HS-5 (cell line): ENCODE measurements at regions not wholly inside any gene's neighbourhood (a gene's known extent, or its start where the extent isn't known, plus 50 kb on each side); places are given as distances from the start of the nearest gene placed in this dataset.
"Not testable (repeated sequence)": the region's sequence is repeated elsewhere in the genome, so short reads cannot be mapped to it uniquely, and the experiment has no call there.

Experiments
- DNase-seq: peaks from one replicate; pipeline ENCODE4 v3.0.0-alpha.2; 2012; ENCODE audit warnings: low read depth

- DNase-seq = no peak
Measured at GRCh38 chr7:12827920-12828319, 140.5 kb downstream of the ARL4A start.

- DNase-seq = no peak
Measured at GRCh38 chr7:12831024-12831423, 143.6 kb downstream of the ARL4A start.

- DNase-seq = no peak
Measured at GRCh38 chr7:12833829-12834228, 146.4 kb downstream of the ARL4A start.

GRCh38 chr7:12834782-12835181, 147.3 kb downstream of the ARL4A start:
- no peak for DNase-seq

GRCh38 chr7:12839508-12840153, 152.2 kb downstream of the ARL4A start:
- DNase-seq = no peak

- not testable (repeated sequence) for DNase-seq
Measured at GRCh38 chr7:12844732-12845131, 157.3 kb downstream of the ARL4A start.

- DNase-seq = no peak
Measured at GRCh38 chr7:12847001-12847400, 159.6 kb downstream of the ARL4A start.

- no peak for DNase-seq
Measured at GRCh38 chr7:12851142-12851541, 163.7 kb downstream of the ARL4A start.

GRCh38 chr7:12851841-12852240, 164.4 kb downstream of the ARL4A start:
- DNase-seq = peak; percentile 35

- no peak for DNase-seq
Measured at GRCh38 chr7:12855036-12855435, 167.6 kb downstream of the ARL4A start.

- no peak for DNase-seq
Measured at GRCh38 chr7:12859761-12860160, 172.3 kb downstream of the ARL4A start.

- DNase-seq = no peak
Measured at GRCh38 chr7:12861070-12861469, 173.6 kb downstream of the ARL4A start.

- no peak for DNase-seq
Measured at GRCh38 chr7:12862146-12862545, 174.7 kb downstream of the ARL4A start.

- DNase-seq = no peak
Measured at GRCh38 chr7:12864470-12865046, 177.1 kb downstream of the ARL4A start.

GRCh38 chr7:12865593-12865992, 178.2 kb downstream of the ARL4A start:
- DNase-seq = no peak

GRCh38 chr7:12866207-12866606, 178.8 kb downstream of the ARL4A start:
- DNase-seq = no peak

- no peak for DNase-seq
Measured at GRCh38 chr7:12868027-12868426, 180.6 kb downstream of the ARL4A start.

- DNase-seq = no peak
Measured at GRCh38 chr7:12870219-12870618, 182.8 kb downstream of the ARL4A start.

GRCh38 chr7:12872487-12872886, 185.1 kb downstream of the ARL4A start:
- DNase-seq = no peak

GRCh38 chr7:12873571-12873970, 186.1 kb downstream of the ARL4A start:
- DNase-seq = no peak

GRCh38 chr7:12879139-12879538, 191.7 kb downstream of the ARL4A start:
- DNase-seq = no peak

GRCh38 chr7:12881712-12882111, 194.3 kb downstream of the ARL4A start:
- no peak for DNase-seq

- DNase-seq = no peak
Measured at GRCh38 chr7:12882710-12883109, 195.3 kb downstream of the ARL4A start.

GRCh38 chr7:12884033-12884432, 196.6 kb downstream of the ARL4A start:
- DNase-seq = no peak
